ENCODE measurements at regions not wholly inside any gene's neighbourhood (a gene's known extent, or its start where the extent isn't known, plus 50 kb on each side); places are given as distances from the start of the nearest gene placed in this dataset.
"Not testable (repeated sequence)": the region's sequence is repeated elsewhere in the genome, so short reads cannot be mapped to it uniquely, and the experiment has no call there.

DNA sequence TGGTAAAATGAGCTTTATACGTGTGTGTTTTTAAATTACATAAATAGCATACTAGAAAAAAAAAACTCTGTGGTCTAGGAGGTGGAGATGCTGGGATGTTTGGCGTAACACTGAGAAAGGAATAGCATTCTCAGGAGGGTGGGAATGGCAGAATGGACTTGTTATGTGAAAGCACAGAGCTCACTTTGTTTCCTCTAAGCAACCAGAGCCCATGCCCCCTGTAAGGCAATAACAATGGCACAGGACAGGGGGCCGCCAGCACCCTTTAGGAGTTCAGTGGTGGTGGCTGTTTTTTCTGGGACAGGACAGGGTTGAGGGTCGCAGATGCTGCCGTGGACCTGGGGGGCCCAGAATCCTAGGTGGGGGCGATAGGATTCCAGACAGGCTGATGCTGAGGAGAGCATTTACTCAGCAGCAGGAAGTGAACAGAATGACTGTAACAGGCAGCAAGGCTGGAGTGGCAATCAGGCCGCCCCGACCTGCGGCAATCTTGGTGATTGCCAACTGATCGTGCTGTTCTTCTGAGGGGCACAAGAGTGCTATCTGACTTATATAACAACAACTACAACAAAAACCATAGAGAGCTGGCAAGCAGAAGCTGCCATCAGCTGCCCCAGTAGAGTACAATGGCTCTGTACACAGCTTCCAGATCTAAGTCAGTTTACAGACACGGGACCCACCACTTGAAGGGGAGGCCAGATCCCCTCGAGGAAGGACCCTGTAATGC is 160.4 kb downstream of the UACA start:
- intact Hi-C loops (cut with micrococcal nuclease): no loop called here
- peaks cover 10% of the 10 kb centered on the region for H3K27me3 Mint-ChIP-seq (ENCODE audit: low read depth)
- no peak for DNase-seq (ENCODE audit: low spot score)
- H3K27ac Mint-ChIP-seq: no peak overlapping the region
- no peaks in the 10 kb centered on the region for H3K4me1 Mint-ChIP-seq (ENCODE audit: low read depth)
- H3K9me3 Mint-ChIP-seq: peaks cover 12% of the 10 kb centered on the region
- no peaks in the 10 kb centered on the region for H3K36me3 Mint-ChIP-seq (ENCODE audit: low read depth)
- H3K4me3 Mint-ChIP-seq (ENCODE audit: low read depth): no peak overlapping the region

DNA sequence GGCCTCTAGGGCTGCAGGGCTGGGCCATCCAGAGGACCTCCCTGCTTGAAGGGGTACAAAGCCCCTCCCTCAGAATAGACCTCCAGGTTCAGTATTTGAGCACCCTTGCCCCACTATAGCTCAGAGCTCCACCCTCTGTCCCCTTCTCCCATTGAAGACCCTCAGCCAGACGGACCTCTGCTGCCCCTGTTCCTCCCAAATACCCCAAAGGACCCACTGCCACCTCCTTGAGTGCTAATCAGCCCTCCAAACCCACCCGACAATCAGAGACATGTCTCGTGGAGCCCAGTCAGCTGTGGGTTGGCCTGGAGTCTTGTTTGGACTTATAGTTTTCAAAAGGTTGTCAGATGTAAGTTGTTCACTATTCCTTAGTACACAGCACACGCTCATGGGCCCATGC is 161.1 kb downstream of the UACA start:
- H3K4me1 Mint-ChIP-seq (ENCODE audit: low read depth): no peaks in the 10 kb centered on the region
- no peaks in the 10 kb centered on the region for H3K36me3 Mint-ChIP-seq (ENCODE audit: low read depth)
- H3K27me3 Mint-ChIP-seq (ENCODE audit: low read depth): peaks cover 4% of the 10 kb centered on the region
- peaks cover 12% of the 10 kb centered on the region for H3K9me3 Mint-ChIP-seq
- no peak overlapping the region for H3K27ac Mint-ChIP-seq
- H3K4me3 Mint-ChIP-seq (ENCODE audit: low read depth): no peak overlapping the region
- no peak for DNase-seq (ENCODE audit: low spot score)
- intact Hi-C loops (cut with micrococcal nuclease): no loop called here

DNA sequence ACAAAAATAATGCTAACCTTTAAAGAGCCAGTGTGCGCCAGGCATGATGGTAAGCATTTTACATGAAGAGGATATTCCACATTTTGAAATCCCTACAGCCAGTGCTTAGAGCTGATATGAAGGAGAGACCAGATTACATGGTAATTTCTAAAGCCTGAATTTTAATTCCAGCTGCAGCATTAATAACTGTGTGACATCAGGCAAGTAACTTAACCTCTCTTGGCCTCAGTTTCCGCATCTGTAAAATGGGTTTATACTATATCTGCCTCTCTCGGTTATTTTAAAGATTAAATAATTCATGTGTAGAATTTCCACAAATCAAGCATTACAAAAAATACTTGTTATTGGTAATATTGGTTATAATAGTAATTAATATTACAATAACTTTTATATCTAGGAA is 165.4 kb downstream of the UACA start:
- H3K4me3 Mint-ChIP-seq (ENCODE audit: low read depth): no peak overlapping the region
- intact Hi-C loops (cut with micrococcal nuclease): no loop called here

DNA sequence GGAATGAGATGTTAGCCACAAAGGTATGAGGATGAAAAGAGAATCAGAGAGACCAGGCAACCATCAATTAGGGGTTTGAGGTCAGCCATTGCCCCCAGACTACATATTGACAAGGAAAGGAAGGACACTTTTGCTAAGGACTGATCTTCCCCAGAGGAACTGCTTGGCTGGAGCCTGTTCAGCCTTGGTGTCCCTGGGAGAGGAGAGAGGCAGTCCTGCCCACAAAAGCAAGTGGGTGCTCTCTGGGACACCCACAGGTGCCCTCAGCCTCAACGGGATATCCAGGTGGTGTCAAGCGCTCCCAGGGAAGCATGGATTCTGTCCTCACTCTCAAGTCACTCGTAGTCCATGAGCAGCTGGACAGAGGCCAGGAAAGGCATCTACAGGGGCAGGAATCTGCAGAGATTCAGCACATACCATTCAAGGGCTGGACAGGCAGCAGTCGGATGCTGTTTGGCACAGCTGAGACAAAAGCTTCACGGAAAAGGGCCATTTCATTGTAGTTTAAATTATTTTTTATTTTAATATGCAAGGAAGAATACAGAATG is 166.2 kb downstream of the UACA start:
- Mint-ChIP-seq H3K27me3 (ENCODE audit: low read depth) (peaks cover 8% of the 10 kb centered on the region), H3K9me3 (peaks cover 47% of the 10 kb centered on the region), H3K27ac (no peak overlapping the region), H3K4me3 (ENCODE audit: low read depth) (no peak overlapping the region), H3K4me1 (ENCODE audit: low read depth) (peaks cover 5% of the 10 kb centered on the region), H3K36me3 (ENCODE audit: low read depth) (peaks cover 20% of the 10 kb centered on the region)
- DNase-seq (ENCODE audit: low spot score): no peak
- intact Hi-C loops (cut with micrococcal nuclease): no loop called here

More for the DNA sequence above, 165.4 kb downstream of the UACA start:
- H3K4me1 Mint-ChIP-seq (ENCODE audit: low read depth): peaks cover 5% of the 10 kb centered on the region
- peaks cover 8% of the 10 kb centered on the region for H3K27me3 Mint-ChIP-seq (ENCODE audit: low read depth)
- H3K27ac Mint-ChIP-seq: no peak overlapping the region
- H3K36me3 Mint-ChIP-seq (ENCODE audit: low read depth): peaks cover 18% of the 10 kb centered on the region
- peaks cover 41% of the 10 kb centered on the region for H3K9me3 Mint-ChIP-seq
- no peak for DNase-seq (ENCODE audit: low spot score)

DNA sequence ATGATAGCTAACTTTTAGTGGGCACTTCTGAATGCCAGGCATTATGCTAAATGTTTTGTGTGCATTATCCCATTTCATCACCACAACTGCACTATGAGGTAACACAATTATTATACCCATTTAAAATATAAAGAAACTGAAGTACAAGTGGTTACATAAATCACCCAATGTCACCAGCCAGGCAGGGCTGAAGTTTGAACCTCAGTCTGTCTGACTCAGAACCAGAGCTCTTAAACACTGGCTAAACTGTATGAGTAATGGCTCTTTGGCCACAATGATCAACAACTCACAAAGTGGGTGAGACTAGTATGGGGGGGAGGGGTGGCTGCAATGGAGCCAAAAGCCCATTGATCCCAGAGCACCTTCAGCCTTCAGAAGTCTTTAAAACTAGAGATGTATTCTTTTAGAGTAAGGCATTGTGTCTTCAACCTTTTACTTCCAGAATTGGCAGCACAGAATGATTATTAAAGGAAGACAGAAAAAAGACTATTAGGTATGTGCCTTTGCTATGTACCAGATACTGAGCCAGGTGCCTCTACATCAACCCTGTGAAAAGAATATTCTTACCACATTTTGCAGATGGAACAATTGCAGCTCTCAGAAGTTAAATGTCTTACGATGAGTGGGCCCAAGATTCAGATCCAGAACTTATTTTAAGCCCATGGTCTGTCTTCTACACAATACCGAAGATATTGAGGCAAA is 166.9 kb downstream of the UACA start:
- no peak for DNase-seq (ENCODE audit: low spot score)
- H3K27ac Mint-ChIP-seq: no peak overlapping the region
- intact Hi-C loops (cut with micrococcal nuclease): no loop called here
- peaks cover 21% of the 10 kb centered on the region for H3K36me3 Mint-ChIP-seq (ENCODE audit: low read depth)
- H3K9me3 Mint-ChIP-seq: peaks cover 49% of the 10 kb centered on the region
- no peak overlapping the region for H3K4me3 Mint-ChIP-seq (ENCODE audit: low read depth)
- peaks cover 8% of the 10 kb centered on the region for H3K27me3 Mint-ChIP-seq (ENCODE audit: low read depth)
- peaks cover 5% of the 10 kb centered on the region for H3K4me1 Mint-ChIP-seq (ENCODE audit: low read depth)

DNA sequence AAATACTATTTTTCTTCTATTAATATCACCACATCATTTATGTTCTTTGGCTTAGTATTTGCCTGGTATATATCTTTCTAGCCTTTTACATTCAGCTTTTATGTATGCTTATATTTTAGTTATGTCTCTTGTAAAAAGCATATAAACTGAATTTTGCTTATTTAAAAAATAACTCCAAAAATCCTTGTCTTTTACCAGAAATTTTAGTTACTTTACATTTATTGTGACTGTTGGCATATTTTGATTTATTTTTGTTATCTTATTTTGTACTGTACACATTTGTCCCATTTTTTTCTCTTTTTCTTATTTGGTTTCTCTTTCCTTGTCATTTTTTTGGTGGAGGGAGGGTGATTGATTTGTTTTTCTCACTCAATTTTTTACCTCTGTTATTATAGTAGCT is 169.6 kb downstream of the UACA start:
- H3K36me3 Mint-ChIP-seq (ENCODE audit: low read depth): peaks cover 24% of the 10 kb centered on the region
- no peak for DNase-seq (ENCODE audit: low spot score)
- H3K4me1 Mint-ChIP-seq (ENCODE audit: low read depth): peaks cover 14% of the 10 kb centered on the region
- no peak overlapping the region for H3K27ac Mint-ChIP-seq
- peaks cover 41% of the 10 kb centered on the region for H3K9me3 Mint-ChIP-seq
- intact Hi-C loops (cut with micrococcal nuclease): no loop called here
- no peak overlapping the region for H3K4me3 Mint-ChIP-seq (ENCODE audit: low read depth)
- H3K27me3 Mint-ChIP-seq (ENCODE audit: low read depth): peaks cover 4% of the 10 kb centered on the region

DNA sequence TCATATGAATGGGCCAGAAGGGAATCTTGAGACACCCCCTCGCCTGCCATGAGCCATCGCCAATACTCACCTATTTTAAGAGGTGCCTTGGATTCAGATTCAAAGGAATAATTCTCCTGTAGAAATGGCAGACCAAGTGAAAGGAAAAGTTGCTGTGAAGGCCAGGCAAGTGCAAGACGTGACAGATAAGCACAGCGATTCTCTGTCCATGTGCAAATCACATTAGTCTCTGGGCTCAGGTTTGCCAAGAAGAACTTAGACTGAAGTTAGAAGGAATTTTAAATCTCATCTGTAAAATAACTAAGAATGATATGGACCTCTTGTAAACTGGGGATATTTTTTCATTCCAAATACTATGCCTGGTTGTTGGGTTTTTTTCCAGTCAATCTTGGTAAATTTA is 173.6 kb downstream of the UACA start:
- peaks cover 16% of the 10 kb centered on the region for H3K36me3 Mint-ChIP-seq (ENCODE audit: low read depth)
- peaks cover 27% of the 10 kb centered on the region for H3K9me3 Mint-ChIP-seq
- no peak for DNase-seq (ENCODE audit: low spot score)
- no peak overlapping the region for H3K4me3 Mint-ChIP-seq (ENCODE audit: low read depth)
- intact Hi-C loops (cut with micrococcal nuclease): no loop called here
- H3K27me3 Mint-ChIP-seq (ENCODE audit: low read depth): peaks cover 12% of the 10 kb centered on the region
- H3K27ac Mint-ChIP-seq: no peak overlapping the region
- H3K4me1 Mint-ChIP-seq (ENCODE audit: low read depth): peaks cover 16% of the 10 kb centered on the region

DNA sequence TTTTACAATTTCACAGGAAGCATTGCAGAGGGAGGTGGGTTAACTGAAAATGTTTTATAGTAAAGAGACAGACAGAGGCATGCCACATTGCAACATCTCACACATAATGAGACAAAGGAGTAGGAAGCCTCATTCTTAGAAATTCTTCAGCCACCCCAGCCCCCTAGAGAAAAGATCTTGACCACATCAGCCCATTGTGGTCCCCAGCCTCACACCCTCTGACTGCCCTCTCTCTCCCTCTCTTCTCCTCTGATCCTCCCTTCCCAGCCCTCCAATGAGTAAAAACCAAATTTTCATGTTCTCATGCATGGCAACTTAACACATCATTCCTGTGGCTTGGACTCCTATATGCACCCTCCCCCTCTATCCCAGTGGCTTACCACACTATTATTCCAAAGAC is 174.1 kb downstream of the UACA start:
- Mint-ChIP-seq H3K4me1 (ENCODE audit: low read depth) (peaks cover 16% of the 10 kb centered on the region), H3K27me3 (ENCODE audit: low read depth) (peaks cover 16% of the 10 kb centered on the region), H3K27ac (no peak overlapping the region), H3K9me3 (peaks cover 22% of the 10 kb centered on the region), H3K4me3 (ENCODE audit: low read depth) (no peak overlapping the region), H3K36me3 (ENCODE audit: low read depth) (peaks cover 11% of the 10 kb centered on the region)
- intact Hi-C loops (cut with micrococcal nuclease): no loop called here
- no peak for DNase-seq (ENCODE audit: low spot score)

DNA sequence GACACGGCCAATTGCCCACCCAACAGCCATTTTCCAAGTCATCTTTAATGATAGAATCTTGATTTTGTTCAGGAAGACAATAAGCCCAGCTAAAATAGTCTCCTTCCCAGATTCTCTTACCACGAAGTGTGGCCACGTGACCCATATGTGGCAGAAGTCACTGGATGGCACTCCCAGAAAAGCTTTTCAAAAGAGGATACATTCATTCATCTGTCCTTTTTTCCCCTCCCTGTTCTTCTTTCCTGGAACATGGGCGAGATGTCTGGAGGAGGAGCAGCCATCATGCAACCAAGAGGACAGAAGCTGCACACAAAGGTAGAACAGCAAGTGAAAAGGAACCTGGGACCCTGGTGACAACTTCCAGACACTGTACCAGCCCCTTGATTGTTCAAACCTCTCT is 174.7 kb downstream of the UACA start:
- Mint-ChIP-seq H3K27me3 (ENCODE audit: low read depth) (peaks cover 21% of the 10 kb centered on the region), H3K4me1 (ENCODE audit: low read depth) (peaks cover 16% of the 10 kb centered on the region), H3K36me3 (ENCODE audit: low read depth) (peaks cover 7% of the 10 kb centered on the region), H3K9me3 (peaks cover 17% of the 10 kb centered on the region), H3K4me3 (ENCODE audit: low read depth) (no peak overlapping the region), H3K27ac (no peak overlapping the region)
- intact Hi-C loops (cut with micrococcal nuclease): no loop called here
- no peak for DNase-seq (ENCODE audit: low spot score)

DNA sequence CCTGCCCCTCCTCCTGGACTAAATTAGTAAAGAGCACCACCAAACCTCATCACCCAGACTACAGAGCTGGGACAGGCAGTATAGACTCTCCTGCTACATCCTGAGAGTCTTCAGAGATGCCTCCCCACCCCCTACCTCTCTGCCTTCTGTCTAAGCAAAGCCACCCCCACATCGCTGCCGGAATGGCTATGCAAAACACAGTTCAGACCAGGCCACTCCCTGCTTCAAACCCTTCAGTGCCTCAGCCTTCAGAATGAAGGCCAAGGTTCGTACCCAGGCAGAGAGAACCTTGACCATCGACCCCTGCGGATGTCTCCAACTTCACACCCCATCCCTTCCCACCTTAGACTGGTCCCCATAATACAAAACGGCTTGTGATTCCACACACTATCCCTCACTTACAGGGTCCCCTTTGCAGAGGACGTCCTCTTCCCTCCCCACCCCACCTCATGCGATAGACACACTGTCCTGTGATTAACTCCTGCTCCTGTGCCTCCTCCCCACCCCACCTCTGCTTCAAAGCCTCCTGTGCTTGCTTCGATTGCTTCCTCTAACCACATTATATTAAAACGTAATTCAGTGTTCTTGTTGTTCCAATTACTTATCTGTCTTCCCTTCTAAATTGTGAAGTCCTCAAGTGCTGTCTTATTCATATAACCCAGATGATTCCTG is 175.3 kb downstream of the UACA start:
- Mint-ChIP-seq H3K4me3 (ENCODE audit: low read depth) (no peak overlapping the region), H3K27me3 (ENCODE audit: low read depth) (peaks cover 21% of the 10 kb centered on the region), H3K27ac (no peak overlapping the region), H3K9me3 (peaks cover 13% of the 10 kb centered on the region), H3K36me3 (ENCODE audit: low read depth) (peaks cover 7% of the 10 kb centered on the region), H3K4me1 (ENCODE audit: low read depth) (peaks cover 16% of the 10 kb centered on the region)
- no peak for DNase-seq (ENCODE audit: low spot score)
- intact Hi-C loops (cut with micrococcal nuclease): no loop called here

DNA sequence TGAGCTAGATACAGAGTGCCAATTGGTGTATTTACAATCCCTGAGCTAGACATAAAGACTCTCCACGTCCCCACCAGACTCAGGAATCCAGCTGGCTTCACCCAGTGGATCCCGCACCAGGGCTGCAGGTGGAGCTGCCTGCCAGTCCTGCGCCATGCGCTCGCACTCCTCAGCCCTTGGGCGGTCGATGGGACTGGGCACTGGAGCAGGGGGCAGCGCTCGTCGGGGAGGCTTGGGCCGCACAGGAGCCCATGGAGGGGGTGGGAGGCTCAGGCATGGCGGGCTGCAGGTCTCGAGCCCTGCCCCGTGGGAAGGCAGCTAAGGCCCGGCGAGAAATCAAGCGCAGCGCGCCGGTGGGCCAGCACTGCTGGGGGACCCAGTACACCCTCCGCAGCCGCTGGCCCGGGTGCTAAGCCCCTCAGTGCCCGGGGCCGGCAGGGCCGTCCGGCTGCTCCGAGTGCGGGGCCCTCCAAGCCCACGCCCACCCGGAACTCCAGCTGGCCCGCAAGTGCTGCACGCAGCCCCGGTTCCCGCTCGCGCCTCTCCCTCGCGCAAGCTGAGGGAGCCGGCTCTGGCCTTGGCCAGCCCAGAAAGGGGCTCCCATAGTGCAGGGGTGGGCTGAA is 176.2 kb downstream of the UACA start:
- H3K36me3 Mint-ChIP-seq (ENCODE audit: low read depth); H3K4me3 Mint-ChIP-seq (ENCODE audit: low read depth); DNase-seq (ENCODE audit: low spot score); H3K27ac Mint-ChIP-seq; intact Hi-C loops (cut with micrococcal nuclease); H3K9me3 Mint-ChIP-seq: not testable (repeated sequence)
- peaks cover 16% of the 10 kb centered on the region for H3K4me1 Mint-ChIP-seq (ENCODE audit: low read depth)
- H3K27me3 Mint-ChIP-seq (ENCODE audit: low read depth): peaks cover 21% of the 10 kb centered on the region

DNA sequence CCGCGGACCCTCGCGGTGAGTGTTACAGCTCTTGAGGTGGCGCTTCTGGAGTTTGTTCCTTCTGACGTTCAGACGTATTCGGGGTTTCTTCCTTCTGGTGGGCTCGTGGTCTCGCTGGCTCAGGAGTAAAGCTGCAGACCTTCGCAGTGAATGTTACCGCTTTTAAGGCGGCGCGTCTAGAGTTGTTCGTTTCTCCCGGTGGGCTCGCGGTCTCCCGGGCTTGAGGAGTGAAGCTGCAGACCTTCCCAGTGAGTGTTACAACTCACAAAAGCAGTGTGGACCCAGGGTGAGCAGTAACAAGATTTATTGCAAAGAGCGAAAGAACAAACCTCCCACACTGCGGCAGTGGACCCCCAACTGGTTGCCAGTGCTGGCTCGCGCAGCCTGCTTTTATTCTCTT is 177.1 kb downstream of the UACA start:
- intact Hi-C loops (cut with micrococcal nuclease): no loop called here

More for the DNA sequence above, 177.1 kb downstream of the UACA start:
- DNase-seq (ENCODE audit: low spot score): no peak
- Mint-ChIP-seq H3K27ac (no peak overlapping the region), H3K4me3 (ENCODE audit: low read depth) (no peak overlapping the region), H3K27me3 (ENCODE audit: low read depth) (peaks cover 21% of the 10 kb centered on the region), H3K4me1 (ENCODE audit: low read depth) (peaks cover 16% of the 10 kb centered on the region), H3K9me3 (peaks cover 1% of the 10 kb centered on the region), H3K36me3 (ENCODE audit: low read depth) (peaks cover under 1% of the 10 kb centered on the region)

All from activated T-helper 2 cell treated with anti-CD3 and anti-CD28 coated beads, Interferon-gamma antibody, Interleukin-2, Interleukin-4, amounts not matched to agents 10 μg/mL and 5 μg/mL and 100 μg/mL, durations not matched to agents 14 hours and 24 hours and 36 hours (primary cell).